GM19023 (cell line): ENCODE measurements at regions not wholly inside any gene's neighbourhood (a gene's known extent, or its start where the extent isn't known, plus 50 kb on each side); places are given as distances from the start of the nearest gene placed in this dataset.
"Not testable (repeated sequence)": the region's sequence is repeated elsewhere in the genome, so short reads cannot be mapped to it uniquely, and the experiment has no call there.

Experiments used
- ATAC-seq: cut with Tn5 transposase; IDR thresholded peaks from one replicate; pipeline ENCODE4 v1.9.1; 2021; ENCODE audit warnings: mild to moderate bottlenecking, moderate library complexity; ENCODE audit not compliant: unreplicated experiment

- no peak for ATAC-seq
Measured at GRCh38 chr12:91773749-91774429, 371.8 kb downstream of the BTG1 start.

DNA sequence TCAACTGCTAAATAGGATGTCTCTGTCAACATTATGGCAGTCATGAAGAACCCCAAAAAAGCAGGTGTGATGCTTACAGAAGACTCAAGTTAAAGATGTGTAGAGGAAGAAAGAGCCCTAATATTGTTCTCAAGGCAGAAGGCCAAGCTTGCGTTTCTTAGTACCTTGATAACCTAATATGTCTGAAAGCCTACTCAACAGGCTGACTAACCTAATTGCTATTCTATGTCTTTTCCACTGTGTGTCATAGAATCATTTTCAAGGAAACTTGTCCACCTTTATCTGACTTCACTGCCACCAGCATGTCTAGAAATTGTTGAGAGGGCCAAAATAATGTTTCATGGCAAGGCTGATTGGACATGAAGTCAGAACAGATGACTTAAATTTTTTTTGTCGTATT, 373.2 kb downstream of the BTG1 start:
- ATAC-seq, result no peak

DNA sequence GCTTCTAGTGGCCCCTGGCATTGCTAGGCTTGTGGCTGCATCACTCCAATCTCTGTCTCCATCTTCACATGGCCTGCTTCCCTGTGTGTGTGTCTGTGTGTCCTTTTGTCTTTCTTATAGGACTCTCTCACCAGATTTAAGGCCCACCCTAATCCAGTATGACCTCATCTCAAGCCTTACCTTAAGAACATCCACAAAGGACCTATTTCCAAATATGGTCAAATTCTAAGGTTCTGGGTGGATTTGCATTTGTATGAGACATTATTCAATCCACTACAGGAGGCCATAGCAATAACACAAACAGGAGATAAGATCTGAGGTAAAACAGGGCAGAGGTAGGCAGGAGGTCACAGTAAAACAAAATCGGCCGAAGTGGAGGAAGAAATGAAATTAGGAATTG, 375.9 kb downstream of the BTG1 start:
- ATAC-seq, result no peak

- no peak for ATAC-seq
Measured at GRCh38 chr12:91767237-91767636, 378.4 kb downstream of the BTG1 start.

DNA sequence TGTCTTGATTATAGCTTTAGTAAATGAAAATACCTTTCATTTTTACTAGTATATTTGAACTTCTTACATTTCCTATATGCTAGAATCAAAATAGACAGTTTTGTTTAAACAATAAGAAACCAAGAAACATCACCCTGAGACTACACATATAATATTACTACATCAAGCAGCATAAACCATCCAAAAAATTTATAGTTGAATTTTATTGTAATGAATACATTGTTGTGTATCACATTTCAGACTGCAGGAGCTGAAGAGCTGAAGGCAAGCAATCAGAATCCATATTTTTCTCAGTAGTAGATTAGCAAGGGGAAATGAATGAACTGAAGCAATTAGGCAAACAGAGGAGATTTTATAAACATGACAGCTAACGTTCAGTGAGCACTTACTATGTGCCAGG, 379.2 kb downstream of the BTG1 start:
- ATAC-seq, result no peak

GRCh38 chr12:91763654-91764370, 381.8 kb downstream of the BTG1 start:
- no peak for ATAC-seq

DNA sequence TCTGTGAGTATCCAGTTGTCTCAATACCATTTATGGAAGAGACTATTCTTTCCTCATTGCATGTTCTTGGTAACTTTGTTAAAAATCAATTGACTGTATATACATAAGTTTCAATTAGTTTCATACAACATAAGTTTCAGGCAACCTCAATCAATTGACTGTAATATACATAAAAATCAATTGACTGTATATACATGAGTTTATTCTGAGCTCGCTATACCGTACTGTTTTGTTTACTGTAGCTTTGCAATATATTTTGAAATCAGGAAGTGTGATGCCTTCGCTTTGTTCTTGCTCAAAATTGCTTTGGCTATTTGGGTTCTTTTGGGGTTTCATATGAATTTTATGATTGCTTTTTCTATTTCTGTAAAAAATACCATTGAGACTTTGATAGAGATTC, 392.0 kb downstream of the BTG1 start:
- ATAC-seq, result no peak

GRCh38 chr12:91746976-91747375, 398.7 kb downstream of the BTG1 start:
- no peak for ATAC-seq

- no peak for ATAC-seq
Measured at GRCh38 chr12:91744597-91744996, 401.0 kb downstream of the BTG1 start.

- ATAC-seq, result no peak
Measured at GRCh38 chr12:91743704-91744321, 401.8 kb downstream of the BTG1 start.

DNA sequence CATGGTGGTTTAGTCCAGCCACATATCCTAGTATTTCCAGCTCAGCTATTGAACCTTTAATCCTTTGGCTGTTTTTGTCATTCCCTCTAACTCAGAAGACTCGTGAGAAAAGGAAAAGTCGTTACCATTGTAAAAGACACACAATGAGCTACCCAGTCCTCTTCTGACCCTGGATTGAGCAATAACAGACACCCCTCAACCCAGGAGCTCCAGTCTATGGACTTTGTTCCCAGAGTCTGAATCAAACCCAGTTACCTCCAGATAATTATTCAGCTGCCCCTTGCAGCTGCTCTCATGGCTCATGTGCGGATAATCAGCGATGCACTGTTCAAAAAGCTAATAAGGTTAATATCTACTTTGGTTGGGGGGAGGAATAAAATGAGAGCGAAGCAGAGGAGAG, 402.4 kb downstream of the BTG1 start:
- ATAC-seq, result no peak

DNA sequence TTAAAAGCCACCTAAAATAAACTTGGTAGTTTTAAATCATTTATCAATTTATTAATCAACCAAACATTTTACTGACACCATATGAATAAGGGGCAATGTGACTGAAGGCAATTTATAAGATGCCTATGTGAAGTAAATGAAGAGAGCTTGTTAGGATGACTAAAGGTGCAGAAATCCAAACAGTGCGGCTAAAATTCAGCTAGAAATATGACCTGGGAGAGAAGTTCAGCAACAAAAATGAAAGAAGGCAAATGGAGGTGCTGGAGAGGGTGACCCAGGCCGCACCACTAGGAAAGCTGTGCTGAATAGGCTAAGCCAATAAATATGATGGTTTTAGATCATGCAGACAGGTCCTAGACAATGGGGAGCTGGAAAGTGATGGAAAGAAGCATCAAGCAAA, 403.7 kb downstream of the BTG1 start:
- no peak for ATAC-seq

DNA sequence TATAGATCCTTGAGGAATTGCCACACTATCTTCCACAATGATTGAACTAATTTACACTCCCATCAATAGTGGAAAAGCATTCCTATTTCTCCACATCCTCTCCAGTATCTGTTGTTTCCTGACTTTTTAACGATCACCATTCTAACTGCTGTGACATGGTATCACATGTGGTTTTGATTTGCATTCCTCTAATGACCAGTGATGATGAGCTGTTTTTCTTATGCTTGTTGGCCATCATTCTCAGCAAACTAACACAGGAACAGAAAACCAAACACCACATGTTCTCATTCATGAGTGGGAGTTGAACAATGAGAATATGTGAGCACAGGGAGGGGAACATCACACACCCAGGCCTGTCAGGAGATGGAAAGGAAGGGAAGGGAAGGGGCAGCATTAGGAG, 411.8 kb downstream of the BTG1 start:
- ATAC-seq, result not testable (repeated sequence)

DNA sequence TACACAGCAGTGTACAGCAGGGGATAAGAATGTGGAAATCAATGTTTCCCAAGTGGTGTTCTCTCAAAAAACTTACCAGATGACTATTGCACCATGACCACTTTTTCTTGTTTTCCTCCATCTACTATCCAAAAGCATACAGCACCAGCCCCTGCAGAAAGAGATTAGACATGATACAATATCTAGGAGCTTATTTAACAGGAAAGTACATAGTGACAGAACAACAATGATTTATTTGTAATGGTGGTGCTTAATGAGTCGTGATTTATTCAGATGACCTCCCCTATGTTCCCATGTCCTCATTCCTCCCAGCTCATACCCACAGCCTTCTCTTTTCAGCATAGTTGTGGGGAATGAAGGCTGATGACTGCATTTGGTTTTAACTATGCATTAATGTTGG, 413.6 kb downstream of the BTG1 start:
- ATAC-seq, result no peak

DNA sequence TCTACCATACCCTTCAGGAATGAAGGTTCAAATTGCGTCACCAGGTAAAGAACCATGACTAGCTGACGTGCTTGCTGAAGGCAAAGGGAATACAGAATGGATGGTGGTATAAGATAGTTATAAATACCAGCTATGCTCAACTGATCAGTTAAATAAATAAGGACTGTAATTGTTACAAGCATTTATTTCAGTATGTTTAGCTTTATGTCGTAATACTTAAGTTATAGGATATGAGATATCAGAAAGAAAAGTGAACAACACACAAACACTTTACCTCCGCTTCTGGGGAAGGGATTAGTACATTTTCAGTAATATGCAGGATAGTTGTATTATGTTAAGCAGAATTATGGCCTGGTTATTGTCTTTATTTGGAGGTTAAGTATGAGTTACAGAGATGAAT, 416.1 kb downstream of the BTG1 start:
- no peak for ATAC-seq

GRCh38 chr12:91723191-91723590, 422.5 kb downstream of the BTG1 start:
- ATAC-seq, result no peak

DNA sequence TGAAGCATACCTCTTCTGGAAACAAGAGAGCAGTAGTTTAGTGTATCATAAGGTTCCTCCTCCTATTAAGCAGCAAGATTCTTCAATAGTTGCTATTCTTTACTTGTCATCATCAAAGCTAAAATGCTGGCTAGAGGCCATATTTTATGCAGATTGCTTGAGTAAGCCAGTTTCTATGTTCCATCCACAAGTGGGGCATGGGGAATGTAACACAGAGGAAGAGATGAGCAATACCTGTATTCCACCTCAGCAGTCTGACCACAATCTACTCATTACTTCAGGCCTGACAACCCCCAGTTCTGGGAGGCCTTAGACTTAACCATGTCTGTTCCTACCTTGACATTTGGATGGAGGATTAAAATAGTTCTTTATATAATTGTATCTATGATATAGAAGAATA, 423.6 kb downstream of the BTG1 start:
- ATAC-seq, result no peak

- ATAC-seq, result no peak
Measured at GRCh38 chr12:91721023-91721422, 424.6 kb downstream of the BTG1 start.

DNA sequence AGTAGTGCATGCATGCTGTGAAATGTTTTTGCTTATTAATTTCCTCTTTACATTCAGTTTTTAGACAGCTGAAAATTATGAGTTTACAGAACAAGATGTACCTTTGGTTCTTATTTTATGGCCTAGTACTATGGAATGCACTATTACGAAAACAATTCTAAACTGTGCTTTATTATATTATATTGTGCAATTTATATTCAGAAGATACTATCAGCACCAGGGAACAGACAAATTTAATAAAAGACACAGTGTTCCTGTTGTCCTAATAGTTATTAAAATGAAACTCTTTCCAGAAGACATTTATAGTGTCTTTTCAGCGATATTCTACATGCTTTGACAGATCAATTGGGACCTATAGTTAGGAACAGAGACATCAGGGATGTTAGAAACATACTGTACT, 427.3 kb downstream of the BTG1 start:
- no peak for ATAC-seq

DNA sequence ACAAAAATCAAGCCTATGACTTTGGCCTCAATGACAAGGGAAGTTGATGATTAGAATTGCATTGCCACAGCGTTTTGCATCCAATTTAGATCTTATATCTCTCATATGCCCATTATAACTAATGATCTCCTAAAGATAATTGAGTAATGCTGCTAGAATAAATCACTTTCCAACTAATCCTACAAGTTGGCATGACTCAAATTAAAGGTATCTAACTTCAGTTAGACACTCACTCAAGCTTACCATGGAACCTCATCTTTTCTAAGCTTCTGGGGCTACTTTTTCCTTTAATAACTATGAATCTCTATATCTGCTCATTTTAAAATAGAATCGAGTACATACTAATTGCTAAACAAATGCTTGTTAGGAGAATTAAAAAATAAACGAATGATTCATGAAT, 427.8 kb downstream of the BTG1 start:
- no peak for ATAC-seq

GRCh38 chr12:91711925-91712324, 433.7 kb downstream of the BTG1 start:
- not testable (repeated sequence) for ATAC-seq

DNA sequence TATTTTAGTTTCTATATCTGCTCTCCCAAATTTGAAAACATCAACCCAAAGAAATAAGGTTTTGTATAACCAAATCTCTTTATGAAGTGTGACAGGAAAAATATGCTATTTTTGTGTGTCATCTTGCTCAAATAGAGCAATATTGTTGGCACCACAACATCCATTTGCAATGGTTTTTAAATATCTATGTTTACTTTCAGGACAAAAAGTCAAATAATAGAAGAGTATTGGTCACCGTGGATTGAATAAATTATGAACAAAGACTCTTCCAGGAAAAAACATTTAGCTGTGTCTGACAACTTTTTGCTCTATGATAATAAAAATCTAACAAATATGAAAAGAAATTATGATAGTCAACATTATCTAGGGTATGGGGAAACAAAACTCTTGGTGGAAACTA, 439.2 kb downstream of the BTG1 start:
- ATAC-seq, result no peak
